COR-L47 (cell line): ENCODE measurements at regions not wholly inside any gene's neighbourhood (a gene's known extent, or its start where the extent isn't known, plus 50 kb on each side); places are given as distances from the start of the nearest gene placed in this dataset.

Experiments
- DNase-seq: peaks from one replicate; lab custom pipeline; 2025; lab: John Stamatoyannopoulos, UW

GRCh38 chr1:118717893-118718292, 270.2 kb downstream of the TBX15 start:
- no peak for DNase-seq

GRCh38 chr1:118716775-118717174, 271.4 kb downstream of the TBX15 start:
- DNase-seq: no peak

GRCh38 chr1:118711356-118711755, 276.8 kb downstream of the TBX15 start:
- no peak for DNase-seq

GRCh38 chr1:118698911-118699310, 289.2 kb downstream of the TBX15 start:
- no peak for DNase-seq

- DNase-seq: no peak
These were observed 296.0 kb downstream of the TBX15 start for GRCh38 chr1:118692143-118692542.

GRCh38 chr1:118688891-118689290, 299.3 kb downstream of the TBX15 start:
- no peak for DNase-seq

- DNase-seq: no peak
These were observed 326.3 kb downstream of the TBX15 start for GRCh38 chr1:118661769-118662320.

- no peak for DNase-seq
These were observed 327.4 kb downstream of the TBX15 start for GRCh38 chr1:118660769-118661168.

- peak; percentile 21 for DNase-seq
These were observed 328.5 kb downstream of the TBX15 start for GRCh38 chr1:118659646-118660045.

- no peak for DNase-seq
These were observed 337.9 kb downstream of the TBX15 start for GRCh38 chr1:118650107-118650807.

- DNase-seq: no peak
These were observed 338.6 kb downstream of the TBX15 start for GRCh38 chr1:118649369-118650106.

- DNase-seq: peak; percentile 89
These were observed 352.1 kb downstream of the TBX15 start for GRCh38 chr1:118636004-118636403.

GRCh38 chr1:118627435-118627834, 360.7 kb downstream of the TBX15 start:
- DNase-seq: no peak

- no peak for DNase-seq
These were observed 366.3 kb downstream of the TBX15 start for GRCh38 chr1:118621839-118622238.

GRCh38 chr1:118618618-118619340, 369.4 kb downstream of the TBX15 start:
- no peak for DNase-seq

GRCh38 chr1:118617916-118618315, 370.2 kb downstream of the TBX15 start:
- no peak for DNase-seq

- DNase-seq: no peak
These were observed 373.1 kb downstream of the TBX15 start for GRCh38 chr1:118615066-118615465.

GRCh38 chr1:118589238-118589846, 398.8 kb downstream of the TBX15 start:
- DNase-seq: no peak

GRCh38 chr1:118588566-118588965, 399.6 kb downstream of the TBX15 start:
- DNase-seq: no peak

- no peak for DNase-seq
These were observed 393.2 kb upstream of the SPAG17 start for GRCh38 chr1:118578276-118578675.

- no peak for DNase-seq
These were observed 390.0 kb upstream of the SPAG17 start for GRCh38 chr1:118575060-118575459.
